ENCODE measurements at regions not wholly inside any gene's neighbourhood (a gene's known extent, or its start where the extent isn't known, plus 50 kb on each side); places are given as distances from the start of the nearest gene placed in this dataset.

- no peak overlapping the region for H3K4me3 ChIP-seq (ENCODE audit: low read depth, low read length)
- no peak overlapping the region for H3K4me2 ChIP-seq (ENCODE audit: low read length)
- H3K9me3 ChIP-seq (ENCODE audit: control insufficient read depth, low read length), result peaks cover 6% of the 10 kb centered on the region
- no peak overlapping the region for H3K9ac ChIP-seq
- H3K36me3 ChIP-seq (ENCODE audit: control insufficient read depth, insufficient read depth, low read length), result no peaks in the 10 kb centered on the region
- H3K79me2 ChIP-seq, result no peaks in the 10 kb centered on the region
- no peaks in the 10 kb centered on the region for H3K4me1 ChIP-seq
- no peak for TF ChIP-seq CTCF (IDR thresholded peaks at IDR 0.05)
- no peaks in the 10 kb centered on the region for H3K27me3 ChIP-seq (ENCODE audit: control insufficient read depth, insufficient read depth, low read length)
- no peak overlapping the region for H2AFZ ChIP-seq
- H3K27ac ChIP-seq, result no peak overlapping the region
Observed at GRCh38 chr3:159340877-159341500, 539.1 kb downstream of the MFSD1 start.

- Histone ChIP-seq H3K79me2 (no peaks in the 10 kb centered on the region), H3K27ac (no peak overlapping the region), H3K9ac (no peak overlapping the region), H3K9me3 (ENCODE audit: control insufficient read depth, low read length) (peaks cover under 1% of the 10 kb centered on the region), H3K4me2 (ENCODE audit: low read length) (no peak overlapping the region), H3K4me3 (ENCODE audit: low read depth, low read length) (no peak overlapping the region), H2AFZ (no peak overlapping the region), H3K4me1 (no peaks in the 10 kb centered on the region), H3K36me3 (ENCODE audit: control insufficient read depth, insufficient read depth, low read length) (no peaks in the 10 kb centered on the region), H3K27me3 (ENCODE audit: control insufficient read depth, insufficient read depth, low read length) (no peaks in the 10 kb centered on the region)
- no peak for TF ChIP-seq CTCF (IDR thresholded peaks at IDR 0.05)
Observed at GRCh38 chr3:159346271-159346903, 544.5 kb downstream of the MFSD1 start.

- no peaks in the 10 kb centered on the region for H3K36me3 ChIP-seq (ENCODE audit: control insufficient read depth, insufficient read depth, low read length)
- no peak overlapping the region for H3K27ac ChIP-seq
- H3K9ac ChIP-seq, result no peak overlapping the region
- no peak overlapping the region for H3K4me3 ChIP-seq (ENCODE audit: low read depth, low read length)
- no peak overlapping the region for H2AFZ ChIP-seq
- no peak for TF ChIP-seq CTCF (IDR thresholded peaks at IDR 0.05)
- H3K27me3 ChIP-seq (ENCODE audit: control insufficient read depth, insufficient read depth, low read length), result no peaks in the 10 kb centered on the region
- no peaks in the 10 kb centered on the region for H3K79me2 ChIP-seq
- H3K4me1 ChIP-seq, result no peaks in the 10 kb centered on the region
- no peak overlapping the region for H3K4me2 ChIP-seq (ENCODE audit: low read length)
- no peaks in the 10 kb centered on the region for H3K9me3 ChIP-seq (ENCODE audit: control insufficient read depth, low read length)
Observed at GRCh38 chr3:159348431-159348830, 546.6 kb downstream of the MFSD1 start.

- Histone ChIP-seq H3K4me2 (ENCODE audit: low read length) (no peak overlapping the region), H3K9me3 (ENCODE audit: control insufficient read depth, low read length) (no peaks in the 10 kb centered on the region), H3K9ac (no peak overlapping the region)
Observed at GRCh38 chr3:159356606-159357005, 554.8 kb downstream of the MFSD1 start.

More at GRCh38 chr3:159356606-159357005, 554.8 kb downstream of the MFSD1 start:
- no peak overlapping the region for H3K4me3 ChIP-seq (ENCODE audit: low read depth, low read length)
- TF ChIP-seq CTCF (IDR thresholded peaks at IDR 0.05), result no peak
- no peaks in the 10 kb centered on the region for H3K36me3 ChIP-seq (ENCODE audit: control insufficient read depth, insufficient read depth, low read length)
- H3K79me2 ChIP-seq, result no peaks in the 10 kb centered on the region
- no peaks in the 10 kb centered on the region for H3K4me1 ChIP-seq
- no peak overlapping the region for H2AFZ ChIP-seq
- no peak overlapping the region for H3K27ac ChIP-seq
- H3K27me3 ChIP-seq (ENCODE audit: control insufficient read depth, insufficient read depth, low read length), result no peaks in the 10 kb centered on the region

Data from parathyroid adenoma (tissue), 2 donors.